Choroid plexus epithelial cell (primary cell): ENCODE measurements at regions not wholly inside any gene's neighbourhood (a gene's known extent, or its start where the extent isn't known, plus 50 kb on each side); places are given as distances from the start of the nearest gene placed in this dataset.

ENCODE experiments used
- DNase-seq: peaks from one replicate; pipeline ENCODE4 v3.0.0-alpha.2; 2010; ENCODE audit warnings: low read depth
- H3K4me3 ChIP-seq: 2 replicates; pipeline ENCODE4 v1.5.1; 2011; ENCODE audit warnings: low read depth, mild to moderate bottlenecking, control low read depth, low read length, moderate library complexity
- TF ChIP-seq, protein P1 (sequence below): conservative IDR thresholded peaks from 2 replicates; pipeline ENCODE4 v1.5.1; 2011; ENCODE audit warnings: low read depth, mild to moderate bottlenecking, control low read depth, inconsistent platforms, low read length, moderate library complexity

DNA sequence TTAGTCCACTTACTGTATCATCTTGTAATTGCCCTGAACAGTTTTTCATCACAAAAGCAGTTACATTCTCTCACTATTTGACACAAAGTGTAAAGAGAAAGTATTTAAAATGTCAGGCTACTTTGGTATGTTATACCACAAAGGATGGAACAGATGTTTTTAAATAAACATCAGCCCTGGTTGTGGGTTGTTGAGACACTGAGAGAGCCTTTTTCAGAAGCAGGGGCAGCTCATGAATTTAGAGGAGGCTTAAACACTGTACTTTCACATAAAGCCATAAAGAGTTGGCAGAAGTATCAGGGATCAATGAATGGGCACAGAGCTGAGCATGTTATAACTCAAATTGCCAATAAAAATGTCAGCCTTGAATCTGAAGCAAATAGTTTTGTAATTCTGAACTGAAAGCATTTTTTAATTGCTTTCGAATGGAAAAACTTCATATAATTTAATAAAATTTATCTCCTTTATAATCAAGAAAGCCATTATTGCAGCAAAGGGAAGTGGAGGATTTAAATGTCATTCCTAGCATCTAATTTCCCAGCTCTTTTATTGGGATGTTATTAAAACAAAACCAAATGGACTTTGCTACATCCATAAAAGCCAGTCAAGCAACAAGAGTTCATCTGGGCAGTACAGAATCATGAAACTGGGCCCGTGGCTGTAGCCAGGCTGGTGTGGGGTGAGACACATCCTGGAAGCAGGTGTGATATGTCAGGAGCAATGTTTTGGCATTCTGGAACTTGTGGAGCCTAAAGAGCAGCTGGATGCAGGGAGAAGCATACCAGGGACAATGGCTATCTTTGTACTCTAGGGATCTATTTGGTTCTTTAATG lies 95.1 kb upstream of the NT5C1B start:
- H3K4me3 ChIP-seq, result no peak overlapping the region
- peak; percentile 75 for DNase-seq
- TF ChIP-seq, protein P1, sequence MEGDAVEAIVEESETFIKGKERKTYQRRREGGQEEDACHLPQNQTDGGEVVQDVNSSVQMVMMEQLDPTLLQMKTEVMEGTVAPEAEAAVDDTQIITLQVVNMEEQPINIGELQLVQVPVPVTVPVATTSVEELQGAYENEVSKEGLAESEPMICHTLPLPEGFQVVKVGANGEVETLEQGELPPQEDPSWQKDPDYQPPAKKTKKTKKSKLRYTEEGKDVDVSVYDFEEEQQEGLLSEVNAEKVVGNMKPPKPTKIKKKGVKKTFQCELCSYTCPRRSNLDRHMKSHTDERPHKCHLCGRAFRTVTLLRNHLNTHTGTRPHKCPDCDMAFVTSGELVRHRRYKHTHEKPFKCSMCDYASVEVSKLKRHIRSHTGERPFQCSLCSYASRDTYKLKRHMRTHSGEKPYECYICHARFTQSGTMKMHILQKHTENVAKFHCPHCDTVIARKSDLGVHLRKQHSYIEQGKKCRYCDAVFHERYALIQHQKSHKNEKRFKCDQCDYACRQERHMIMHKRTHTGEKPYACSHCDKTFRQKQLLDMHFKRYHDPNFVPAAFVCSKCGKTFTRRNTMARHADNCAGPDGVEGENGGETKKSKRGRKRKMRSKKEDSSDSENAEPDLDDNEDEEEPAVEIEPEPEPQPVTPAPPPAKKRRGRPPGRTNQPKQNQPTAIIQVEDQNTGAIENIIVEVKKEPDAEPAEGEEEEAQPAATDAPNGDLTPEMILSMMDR, result no peak

DNA sequence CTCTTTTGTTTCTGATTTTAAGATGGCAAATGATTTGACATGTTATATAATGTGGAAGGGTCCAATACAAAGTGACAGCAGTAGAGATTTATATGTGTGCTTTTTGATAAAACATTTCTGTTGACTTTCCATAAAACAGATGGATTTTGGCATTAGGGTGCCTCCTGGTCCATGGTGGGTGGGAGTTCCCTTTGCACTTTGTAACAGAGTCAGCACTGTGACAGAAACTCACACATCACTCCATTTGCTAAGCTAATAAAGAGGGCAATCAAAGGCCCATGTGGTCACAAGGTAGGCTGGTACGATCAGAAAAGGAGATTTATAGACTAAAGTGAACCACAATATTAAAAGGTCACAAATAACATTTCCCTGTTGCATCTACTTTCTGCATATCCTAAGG lies 93.3 kb upstream of the NT5C1B start:
- TF ChIP-seq, protein P1, result no peak
- DNase-seq, result no peak
- H3K4me3 ChIP-seq, result no peak overlapping the region

DNA sequence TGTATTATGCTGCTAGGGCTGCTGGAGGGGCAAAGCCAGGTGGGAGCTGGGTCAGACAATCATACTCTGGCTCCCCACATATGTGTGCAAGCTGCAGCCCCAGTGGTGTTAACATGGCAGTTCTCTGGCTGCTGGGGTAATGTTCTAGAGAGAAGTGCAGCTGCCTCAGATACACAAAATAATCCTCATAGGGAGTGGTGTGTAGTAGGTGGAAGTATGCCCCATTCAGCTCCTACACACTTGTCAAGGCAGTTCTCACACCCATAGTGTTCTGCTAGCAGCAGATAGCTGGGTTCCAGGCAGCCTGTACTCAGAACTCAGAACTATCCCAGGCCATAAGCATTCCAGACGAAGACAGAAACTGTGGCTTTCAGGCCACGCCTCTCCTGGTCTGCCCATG lies 87.9 kb upstream of the NT5C1B start:
- TF ChIP-seq, protein P1, result no peak
- no peak for DNase-seq
- H3K4me3 ChIP-seq, result no peak overlapping the region

DNA sequence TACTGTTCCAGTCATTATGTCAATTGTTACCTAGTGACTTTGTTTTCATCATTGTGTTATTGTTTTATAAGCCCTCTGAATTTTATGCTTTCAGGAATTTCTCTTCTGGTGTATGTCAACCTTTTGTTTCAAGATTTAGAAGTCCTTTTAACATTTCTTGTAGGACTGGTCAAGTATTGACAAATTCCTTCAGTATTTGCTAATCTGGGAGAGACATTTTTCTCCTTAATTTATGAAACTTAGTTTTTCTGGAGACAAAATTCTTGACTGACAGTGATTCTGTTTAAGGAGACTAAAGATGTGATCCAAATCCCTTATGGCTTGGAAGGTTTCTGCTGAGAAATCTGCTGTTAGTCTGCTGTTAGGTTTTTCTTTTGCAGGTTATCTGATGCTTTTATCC lies 84.9 kb upstream of the NT5C1B start:
- DNase-seq, result no peak
- TF ChIP-seq, protein P1, result no peak
- no peak overlapping the region for H3K4me3 ChIP-seq

DNA sequence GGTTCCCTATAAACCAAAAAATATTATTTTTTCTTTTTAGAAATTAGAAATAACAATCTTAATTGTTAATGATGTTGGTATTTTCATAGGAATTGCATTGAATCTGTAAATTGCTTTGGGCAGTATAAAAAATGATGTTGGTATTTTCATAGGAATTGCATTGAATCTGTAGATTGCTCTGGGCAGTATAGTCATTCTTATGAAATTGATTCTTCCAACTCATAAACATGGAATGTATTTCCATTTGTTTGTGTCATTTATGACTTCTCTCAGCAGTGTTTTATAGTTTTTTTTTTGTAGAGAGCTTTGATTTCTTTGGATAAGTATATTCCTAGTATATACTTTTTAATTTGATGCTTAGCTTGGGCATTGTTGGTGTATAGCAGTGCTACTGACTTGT lies 82.0 kb upstream of the NT5C1B start:
- no peak for DNase-seq
- TF ChIP-seq, protein P1, result no peak
- no peak overlapping the region for H3K4me3 ChIP-seq

DNA sequence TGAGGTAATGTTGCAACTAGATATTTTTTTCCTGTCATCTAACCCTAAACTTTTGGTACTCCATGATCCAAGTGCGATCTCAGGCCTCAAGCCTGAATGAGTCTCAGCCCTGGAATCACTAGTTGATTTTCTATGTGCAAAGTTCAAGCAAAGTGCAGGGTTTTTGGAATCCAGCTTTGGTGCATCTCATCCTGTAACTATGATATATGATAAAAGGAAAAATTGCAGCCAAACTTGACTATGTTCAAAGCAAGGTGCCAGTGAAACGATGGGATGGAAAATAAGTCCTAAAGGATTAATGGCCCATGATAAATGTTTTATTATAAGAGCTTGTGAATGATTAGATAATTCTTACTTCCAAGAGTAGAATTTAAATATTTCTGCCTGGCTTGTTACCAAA lies 78.9 kb upstream of the NT5C1B start:
- H3K4me3 ChIP-seq, result no peak overlapping the region
- no peak for DNase-seq
- TF ChIP-seq, protein P1, result no peak

DNA sequence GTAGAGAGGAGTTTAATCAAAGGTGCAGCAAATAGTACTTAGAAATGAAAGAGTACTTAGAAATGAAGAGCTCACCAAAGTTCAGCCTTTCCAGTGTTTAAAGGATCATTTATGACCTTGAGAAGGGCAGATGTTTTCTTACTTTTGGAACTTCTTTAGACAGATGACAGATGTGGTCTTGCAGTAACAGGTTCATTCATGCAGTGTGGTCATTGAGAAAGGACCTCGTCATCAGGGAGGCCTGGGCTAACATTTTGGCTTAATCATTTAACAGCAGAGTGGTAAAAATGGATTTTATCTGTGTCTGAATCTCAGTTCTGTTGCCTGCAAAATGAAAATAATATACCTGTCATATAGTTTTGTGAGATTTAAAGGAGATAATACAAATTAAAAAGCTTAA lies 75.1 kb upstream of the NT5C1B start:
- TF ChIP-seq, protein P1, result no peak
- DNase-seq, result no peak
- no peak overlapping the region for H3K4me3 ChIP-seq
